Muscle of arm (tissue), 1 donor: ENCODE measurements at regions not wholly inside any gene's neighbourhood (a gene's known extent, or its start where the extent isn't known, plus 50 kb on each side); places are given as distances from the start of the nearest gene placed in this dataset.
A peak's percentile ranks its signal among the peaks of the same experiment; 100 is the strongest.

Experiments
- DNase-seq: peaks from one replicate; pipeline ENCODE4 v3.0.0-alpha.2; 2013

GRCh38 chr4:175125410-175126068 is 207.4 kb downstream of the ADAM29 start:
- DNase-seq, result no peak

DNA sequence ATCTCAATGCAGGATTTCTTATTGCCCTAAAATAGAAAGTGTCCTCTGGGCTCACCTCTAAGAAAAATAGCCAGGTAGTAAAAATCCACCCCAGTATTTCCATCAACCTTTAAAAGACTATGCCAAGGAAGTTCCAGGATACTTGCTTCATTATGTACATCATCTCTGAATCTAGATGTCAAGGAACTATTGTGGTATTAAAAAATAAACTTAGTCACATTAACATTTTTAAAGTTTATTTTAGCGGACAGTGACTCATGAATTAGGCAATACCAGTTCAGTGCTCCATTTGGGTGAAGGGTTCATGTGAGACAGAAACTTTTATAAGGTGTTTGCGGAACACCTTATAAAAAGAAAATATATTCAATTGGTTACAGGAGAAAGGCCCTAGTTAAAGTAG is 209.2 kb downstream of the ADAM29 start:
- no peak for DNase-seq

DNA sequence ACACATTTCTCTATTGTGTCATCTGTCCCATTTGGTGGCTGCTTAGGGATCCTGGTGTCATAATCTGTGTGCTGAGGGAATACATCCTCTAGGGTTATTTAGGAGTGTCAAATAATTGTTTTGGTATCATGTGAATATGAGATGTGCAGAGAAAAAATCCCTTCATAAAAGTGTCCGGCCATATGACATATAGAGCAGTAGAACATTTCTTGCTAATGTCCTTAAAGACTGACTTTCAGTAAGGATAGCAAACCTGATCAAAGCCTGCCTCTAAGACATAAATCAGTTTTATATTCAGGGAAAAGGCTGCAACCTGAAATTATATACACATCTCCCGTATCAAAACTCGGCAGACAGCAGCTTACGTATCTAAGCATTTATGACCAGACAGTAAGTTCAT is 211.6 kb downstream of the ADAM29 start:
- no peak for DNase-seq

- no peak for DNase-seq
Measured at GRCh38 chr4:175139205-175139604, 221.0 kb downstream of the ADAM29 start.

- DNase-seq, result peak; percentile 43
Measured at GRCh38 chr4:175143116-175143515, 225.0 kb downstream of the ADAM29 start.

- DNase-seq, result no peak
Measured at GRCh38 chr4:175146799-175147198, 228.6 kb downstream of the ADAM29 start.

- DNase-seq, result no peak
Measured at GRCh38 chr4:175147233-175147632, 229.1 kb downstream of the ADAM29 start.

GRCh38 chr4:175166020-175166419 is 247.9 kb downstream of the ADAM29 start:
- DNase-seq, result no peak

DNA sequence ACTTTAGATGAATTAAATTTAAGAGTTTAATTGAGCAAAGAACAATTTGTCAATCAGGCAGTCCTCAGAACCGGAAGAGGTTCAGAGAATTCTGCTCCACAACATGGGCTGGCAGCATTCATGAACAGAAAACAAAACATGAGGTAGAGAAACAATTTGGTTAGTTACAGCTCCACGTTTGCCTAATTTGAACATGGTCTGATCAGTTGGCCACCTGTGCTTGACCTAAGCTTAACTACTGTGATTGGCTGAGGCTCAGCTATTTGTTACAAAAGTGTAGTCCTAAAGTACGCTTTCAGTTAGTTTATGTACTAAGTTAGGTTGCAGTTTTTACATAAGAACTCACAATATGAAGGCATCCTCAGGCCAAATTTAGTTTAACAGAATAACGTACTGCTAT is 258.6 kb downstream of the ADAM29 start:
- DNase-seq, result no peak

DNA sequence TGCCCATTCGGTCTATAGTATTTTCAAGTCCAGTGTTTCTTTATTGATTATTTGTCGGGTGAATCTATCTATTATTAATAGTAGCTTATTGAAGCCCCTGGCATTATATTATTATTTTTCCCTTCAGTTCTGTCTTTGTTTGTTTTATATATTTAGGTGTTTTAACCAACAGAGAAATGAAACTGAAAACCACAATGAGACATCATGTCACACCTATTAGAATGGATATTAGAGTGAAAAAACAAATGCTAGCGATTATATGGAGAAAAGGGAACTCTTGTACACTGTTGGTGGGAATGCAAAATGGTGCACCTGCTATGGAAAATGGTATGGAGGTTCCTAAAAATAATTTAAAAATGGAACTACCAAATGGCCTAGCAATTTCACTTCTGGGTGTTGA is 272.5 kb downstream of the ADAM29 start:
- no peak for DNase-seq

DNA sequence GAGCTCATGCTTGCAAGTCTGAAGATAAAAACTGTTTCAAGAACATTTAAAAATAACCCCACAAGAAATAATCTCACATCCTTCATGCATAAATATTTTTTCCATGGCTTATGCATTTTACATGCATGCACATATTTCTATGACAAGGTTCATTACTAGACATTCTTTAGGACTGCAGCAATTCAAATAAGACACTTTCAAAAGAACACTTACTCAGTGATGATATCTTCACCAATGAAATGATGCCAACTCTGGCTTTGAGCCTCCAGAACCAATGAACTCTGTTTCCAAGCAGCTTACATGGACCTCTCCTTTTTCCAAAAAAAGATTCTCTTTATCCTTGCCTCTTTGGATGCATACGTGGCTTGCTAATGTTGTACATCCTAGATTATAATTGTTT is 279.9 kb downstream of the ADAM29 start:
- DNase-seq, result no peak

GRCh38 chr4:175215208-175215607 is 297.1 kb downstream of the ADAM29 start:
- DNase-seq, result no peak

- no peak for DNase-seq
Measured at GRCh38 chr4:175215657-175216056, 297.5 kb downstream of the ADAM29 start.

DNA sequence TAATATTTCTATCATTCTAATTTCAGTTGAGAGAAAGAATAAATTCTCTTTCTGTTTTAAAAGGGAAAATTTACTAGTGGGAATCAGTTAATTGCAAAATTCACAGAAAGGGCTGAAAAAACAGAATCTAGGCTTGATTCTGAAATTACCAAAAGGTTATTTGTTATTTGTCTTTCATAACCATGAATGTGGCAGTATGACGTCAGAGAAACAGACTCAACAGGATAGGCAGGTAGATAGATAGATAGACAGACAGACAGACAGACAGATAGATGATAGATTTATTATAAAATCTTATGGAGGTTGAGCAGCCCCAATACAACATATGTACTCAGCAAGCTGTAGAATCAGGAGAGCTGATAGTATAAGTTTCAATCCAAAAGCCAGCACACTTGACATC is 311.0 kb downstream of the ADAM29 start:
- DNase-seq, result no peak

- no peak for DNase-seq
Measured at GRCh38 chr4:175234162-175234561, 316.0 kb downstream of the ADAM29 start.

DNA sequence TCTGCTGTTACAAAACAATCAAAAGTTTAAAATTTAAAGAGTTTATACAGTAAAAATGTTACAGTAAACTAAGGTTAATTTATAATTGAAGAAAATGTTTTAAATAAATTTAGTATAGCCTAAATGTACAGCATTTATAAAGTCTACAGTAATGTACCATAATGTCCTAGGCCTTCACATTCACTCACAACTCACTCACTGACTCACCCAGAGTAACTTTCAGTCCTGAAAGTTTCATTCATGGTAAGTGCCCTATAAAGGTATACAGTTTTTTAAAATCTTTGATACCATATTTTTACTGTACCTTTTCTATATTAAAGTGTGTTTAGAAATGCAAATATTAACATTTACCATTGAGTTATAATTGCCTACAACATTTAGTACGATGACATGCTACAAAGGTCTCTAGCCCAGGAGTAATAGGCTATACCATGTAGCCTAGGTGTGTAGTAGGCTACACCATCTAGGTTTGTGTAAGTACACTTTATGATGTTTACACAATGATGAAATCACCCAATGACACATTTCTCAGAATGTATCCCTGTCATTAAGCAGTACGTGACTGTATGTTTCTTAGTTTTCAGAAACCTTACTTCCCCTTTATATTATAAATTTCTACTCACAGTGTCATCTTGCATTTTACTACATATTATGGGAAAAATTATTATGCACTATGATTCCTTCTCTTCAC is 320.8 kb downstream of the ADAM29 start:
- DNase-seq, result no peak

DNA sequence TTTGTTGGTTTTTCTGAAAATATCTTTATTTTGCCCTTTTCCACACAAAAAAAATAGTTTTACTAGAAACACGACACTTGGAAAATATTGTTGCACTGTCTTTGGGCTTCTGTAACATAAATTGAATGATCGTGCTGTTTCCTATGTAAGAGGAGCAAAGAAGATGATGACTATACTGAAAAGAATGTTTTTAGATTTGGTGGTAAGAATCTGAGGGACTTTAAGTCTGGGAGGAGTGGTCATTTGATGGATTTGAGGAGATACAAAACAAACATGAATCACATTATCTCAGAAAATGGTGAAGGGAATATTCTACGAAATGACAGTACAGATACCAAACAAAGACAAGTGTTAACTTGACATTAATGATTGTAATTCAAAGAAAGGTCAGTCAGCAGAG is 328.8 kb downstream of the ADAM29 start:
- DNase-seq, result no peak

DNA sequence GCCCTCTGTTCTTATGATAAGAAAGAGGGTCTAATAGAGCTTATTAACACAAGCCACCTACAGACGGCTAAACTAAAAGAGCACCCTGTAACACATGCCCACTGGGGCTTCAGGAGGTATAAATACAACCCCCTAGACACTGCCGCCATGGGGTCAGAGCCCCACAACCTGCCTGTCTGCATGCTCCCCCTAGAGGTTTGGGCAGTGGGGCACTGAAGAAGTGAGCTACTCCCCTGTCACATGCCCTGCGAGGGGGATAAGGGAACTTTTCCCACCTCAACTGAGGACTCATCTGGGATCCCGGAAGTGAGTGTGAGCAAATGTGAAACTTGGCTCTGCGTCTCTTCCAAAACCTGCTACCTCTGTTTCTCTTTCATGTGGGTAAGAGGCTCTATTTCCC is 334.5 kb downstream of the ADAM29 start:
- no peak for DNase-seq

- DNase-seq, result no peak
Measured at GRCh38 chr4:175253184-175253902, 335.2 kb downstream of the ADAM29 start.

DNA sequence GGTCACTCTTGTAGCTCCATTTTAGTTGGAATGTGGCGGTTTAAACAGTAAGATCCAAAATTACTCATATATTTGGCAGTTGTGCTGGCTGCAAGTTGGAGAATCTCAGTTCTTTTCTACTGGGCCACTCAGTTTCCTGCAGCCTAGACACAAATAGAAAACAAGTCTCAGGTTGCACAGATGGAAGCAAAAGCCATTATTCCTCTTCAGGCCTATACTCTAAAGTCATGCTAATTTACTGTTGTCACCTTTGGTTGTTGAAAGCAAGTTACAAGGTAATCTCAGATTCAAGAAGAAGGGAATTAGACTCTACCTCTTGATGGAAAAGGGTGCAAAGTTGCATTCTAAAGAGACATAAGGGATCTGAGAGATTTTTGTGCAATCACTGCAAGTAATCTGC is 345.4 kb downstream of the ADAM29 start:
- no peak for DNase-seq

DNA sequence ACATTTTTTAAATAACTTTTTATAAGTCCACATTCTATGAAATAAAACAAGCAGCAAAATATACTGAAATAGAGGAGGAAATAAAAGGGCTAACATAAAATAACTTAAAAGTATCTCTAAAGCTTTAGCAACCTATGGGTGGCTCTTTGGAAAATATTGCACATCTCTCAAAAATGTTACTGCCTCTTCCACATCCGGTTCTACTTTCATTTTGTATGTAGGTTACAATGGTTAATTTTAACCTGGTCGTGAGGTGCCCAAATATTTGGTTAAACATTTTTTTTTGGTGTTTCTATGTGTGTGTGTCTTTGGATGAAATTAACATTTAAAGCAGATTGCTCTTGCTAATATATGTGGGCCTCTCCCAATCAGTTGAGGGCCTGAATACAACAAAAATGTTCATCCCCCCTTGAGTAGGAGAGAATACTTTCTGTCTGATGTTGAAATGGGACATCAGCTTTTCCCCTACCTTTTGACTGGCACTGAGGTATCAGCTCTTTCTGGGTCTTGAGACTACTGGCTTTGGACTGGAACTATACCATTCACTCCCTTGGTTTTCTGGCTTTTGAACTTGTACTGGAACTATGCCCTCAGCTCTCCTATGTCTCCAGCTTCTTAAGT is 353.0 kb downstream of the ADAM29 start:
- no peak for DNase-seq

DNA sequence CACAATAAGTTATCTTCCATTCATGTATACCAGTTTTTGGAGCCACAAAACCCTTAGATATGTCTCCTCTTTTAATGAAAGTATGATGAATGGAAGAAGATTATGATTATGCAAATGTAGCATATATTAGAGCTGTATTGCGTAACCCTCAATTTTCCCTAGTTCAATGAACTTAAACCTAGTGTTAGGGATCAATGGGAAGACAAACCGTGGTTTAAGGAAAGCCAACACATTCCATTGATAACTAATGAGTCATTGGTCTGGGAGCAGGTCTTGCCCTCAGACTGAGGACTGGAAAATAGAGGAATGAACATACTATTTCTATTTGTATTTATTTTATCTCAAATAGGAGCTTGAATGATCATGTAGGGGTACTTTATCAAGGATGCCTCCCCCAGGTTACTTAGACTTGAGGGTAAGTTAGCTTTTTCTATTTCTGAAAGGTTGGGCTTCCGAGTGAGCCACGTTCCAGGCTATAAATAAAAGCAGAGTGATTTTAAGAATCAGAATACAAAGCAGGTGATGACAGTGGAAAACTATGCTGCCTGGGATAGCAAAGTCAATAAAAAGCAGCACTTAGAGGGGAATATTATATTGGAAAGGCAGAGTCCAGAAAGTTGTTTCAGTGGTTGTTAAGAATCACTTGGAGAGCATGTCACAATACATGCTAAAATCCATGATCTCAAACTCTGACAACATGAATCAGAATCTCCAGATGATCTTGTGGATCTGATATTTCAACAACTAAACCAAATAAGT is 356.0 kb downstream of the ADAM29 start:
- DNase-seq, result no peak
